ENCODE measurements at regions not wholly inside any gene's neighbourhood (a gene's known extent, or its start where the extent isn't known, plus 50 kb on each side); places are given as distances from the start of the nearest gene placed in this dataset.

DNA sequence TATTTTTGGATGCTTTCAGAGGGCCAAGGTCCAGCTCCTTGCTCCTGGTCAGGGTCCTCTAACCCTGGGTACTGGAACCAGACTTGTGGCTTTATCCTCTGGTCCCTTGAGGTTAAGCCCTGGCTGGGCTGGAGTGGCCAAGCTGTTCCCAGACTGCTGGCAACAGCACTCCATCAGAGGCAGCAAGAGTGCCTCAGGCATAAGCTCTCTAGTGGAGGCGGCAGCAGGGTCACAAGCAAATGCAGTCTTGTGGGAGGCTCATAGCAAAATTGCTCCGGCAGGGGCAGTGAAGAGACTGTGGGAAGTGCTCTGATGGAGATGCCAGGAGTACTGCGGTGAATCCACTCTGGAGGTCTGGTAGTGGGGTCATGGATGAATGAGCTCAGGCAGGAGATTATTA lies 128.9 kb upstream of the OTOS start:
- ATAC-seq (ENCODE audit: insufficient read depth, low read depth) (no peak), DNase-seq (no peak)
- TF ChIP-seq CTCF (IDR thresholded peaks at IDR 0.05; ENCODE audit: borderline replicate concordance, extremely low read depth, low read length, poor library complexity, severe bottlenecking) = no peak
- TF ChIP-seq EZH2 (IDR thresholded peaks at IDR 0.05; ENCODE audit: borderline replicate concordance, low read depth, low read length, severe bottlenecking) = no peak
- H3K27ac ChIP-seq (ENCODE audit: low read length) = no peak overlapping the region
- no peak overlapping the region for H3K9ac ChIP-seq (ENCODE audit: low read depth, low read length)
- H3K9me3 ChIP-seq (ENCODE audit: insufficient read depth, low read length, severe bottlenecking) = peaks cover 11% of the 10 kb centered on the region
- H3K79me2 ChIP-seq (ENCODE audit: insufficient read depth, low read length) = no peaks in the 10 kb centered on the region
- no peak overlapping the region for H2AFZ ChIP-seq (ENCODE audit: low read depth, low read length)
- H3K36me3 ChIP-seq (ENCODE audit: insufficient read depth, low read length) = no peaks in the 10 kb centered on the region
- H3K4me3 ChIP-seq (ENCODE audit: low read depth in 1 of 2, low read length in 2 of 2) = no peak overlapping the region
- no peak overlapping the region for H3K4me2 ChIP-seq (ENCODE audit: insufficient read depth, low read length)
- peaks cover 2% of the 10 kb centered on the region for H3K27me3 ChIP-seq (ENCODE audit: insufficient read depth, low read length, poor library complexity)
- no peaks in the 10 kb centered on the region for H3K4me1 ChIP-seq (ENCODE audit: insufficient read depth, low read length)
- H4K20me1 ChIP-seq (ENCODE audit: insufficient read depth, low read length) = no peaks in the 10 kb centered on the region

- no peak overlapping the region for H3K4me2 ChIP-seq (ENCODE audit: insufficient read depth, low read length)
- ATAC-seq (ENCODE audit: insufficient read depth, low read depth) (no peak), DNase-seq (no peak)
- no peak overlapping the region for H3K4me3 ChIP-seq (ENCODE audit: low read depth in 1 of 2, low read length in 2 of 2)
- H3K4me1 ChIP-seq (ENCODE audit: insufficient read depth, low read length) = no peaks in the 10 kb centered on the region
- H3K36me3 ChIP-seq (ENCODE audit: insufficient read depth, low read length) = no peaks in the 10 kb centered on the region
- no peak overlapping the region for H3K27ac ChIP-seq (ENCODE audit: low read length)
- peaks cover 11% of the 10 kb centered on the region for H3K9me3 ChIP-seq (ENCODE audit: insufficient read depth, low read length, severe bottlenecking)
- no peaks in the 10 kb centered on the region for H3K79me2 ChIP-seq (ENCODE audit: insufficient read depth, low read length)
- no peak overlapping the region for H3K9ac ChIP-seq (ENCODE audit: low read depth, low read length)
- peaks cover 2% of the 10 kb centered on the region for H3K27me3 ChIP-seq (ENCODE audit: insufficient read depth, low read length, poor library complexity)
- no peak for TF ChIP-seq EZH2 (IDR thresholded peaks at IDR 0.05; ENCODE audit: borderline replicate concordance, low read depth, low read length, severe bottlenecking)
- TF ChIP-seq CTCF (IDR thresholded peaks at IDR 0.05; ENCODE audit: borderline replicate concordance, extremely low read depth, low read length, poor library complexity, severe bottlenecking) = no peak
- no peak overlapping the region for H2AFZ ChIP-seq (ENCODE audit: low read depth, low read length)
- H4K20me1 ChIP-seq (ENCODE audit: insufficient read depth, low read length) = no peaks in the 10 kb centered on the region
Observed at GRCh38 chr2:240269886-240270285, 129.4 kb upstream of the OTOS start.

- no peak overlapping the region for H3K27ac ChIP-seq (ENCODE audit: low read length)
- ATAC-seq (ENCODE audit: insufficient read depth, low read depth) = no peak
- no peak for DNase-seq
- no peaks in the 10 kb centered on the region for H3K79me2 ChIP-seq (ENCODE audit: insufficient read depth, low read length)
- no peak overlapping the region for H3K4me2 ChIP-seq (ENCODE audit: insufficient read depth, low read length)
- no peak overlapping the region for H2AFZ ChIP-seq (ENCODE audit: low read depth, low read length)
- H4K20me1 ChIP-seq (ENCODE audit: insufficient read depth, low read length) = no peaks in the 10 kb centered on the region
- H3K36me3 ChIP-seq (ENCODE audit: insufficient read depth, low read length) = no peaks in the 10 kb centered on the region
- peaks cover 2% of the 10 kb centered on the region for H3K27me3 ChIP-seq (ENCODE audit: insufficient read depth, low read length, poor library complexity)
- H3K4me1 ChIP-seq (ENCODE audit: insufficient read depth, low read length) = no peaks in the 10 kb centered on the region
- peaks cover 11% of the 10 kb centered on the region for H3K9me3 ChIP-seq (ENCODE audit: insufficient read depth, low read length, severe bottlenecking)
- no peak overlapping the region for H3K9ac ChIP-seq (ENCODE audit: low read depth, low read length)
- TF ChIP-seq EZH2 (IDR thresholded peaks at IDR 0.05; ENCODE audit: borderline replicate concordance, low read depth, low read length, severe bottlenecking) = no peak
- no peak for TF ChIP-seq CTCF (IDR thresholded peaks at IDR 0.05; ENCODE audit: borderline replicate concordance, extremely low read depth, low read length, poor library complexity, severe bottlenecking)
- no peak overlapping the region for H3K4me3 ChIP-seq (ENCODE audit: low read depth in 1 of 2, low read length in 2 of 2)
Observed at GRCh38 chr2:240271716-240272341, 131.4 kb upstream of the OTOS start.
